Aorta (tissue), 5 donors: ENCODE measurements at regions not wholly inside any gene's neighbourhood (a gene's known extent, or its start where the extent isn't known, plus 50 kb on each side); places are given as distances from the start of the nearest gene placed in this dataset.
"Not testable (repeated sequence)": the region's sequence is repeated elsewhere in the genome, so short reads cannot be mapped to it uniquely, and the experiment has no call there.

Experiments used
- ATAC-seq: fragments of 200-7000 bp; cut with Tn5 transposase; one replicate; pipeline ENCODE4 v1.9.1; 2022; ENCODE audit warnings: moderate library complexity; ENCODE audit not compliant: low FRiP score
- DNase-seq, 2 donors: peaks; one replicate each; pipeline ENCODE4 v3.0.0-alpha.2; 2020
- H3K27ac ChIP-seq, 2 donors: one replicate each; pipeline ENCODE4 v1.5.1; 2013; ENCODE audit warnings: low read length in 2 of 2, mild to moderate bottlenecking in 2 of 2, moderate library complexity in 2 of 2, control low read depth in 1 of 2, inconsistent platforms in 1 of 2, low read depth in 1 of 2
- H3K27me3 ChIP-seq, 2 donors: one replicate each; pipeline ENCODE4 v1.6.1; 2013; ENCODE audit warnings: control low read depth in 1 of 2, low read length in 1 of 2, mild to moderate bottlenecking in 1 of 2, moderate library complexity in 1 of 2; ENCODE audit not compliant: insufficient read depth in 2 of 2, control insufficient read depth in 1 of 2
- H3K36me3 ChIP-seq, 2 donors: one replicate each; pipeline ENCODE4 v1.6.1; 2013; ENCODE audit warnings: control low read depth in 1 of 2, low read length in 1 of 2, mild to moderate bottlenecking in 1 of 2; ENCODE audit not compliant: insufficient read depth in 2 of 2, control insufficient read depth in 1 of 2
- H3K4me1 ChIP-seq, 2 donors: one replicate each; pipeline ENCODE4 v1.6.1; 2013; ENCODE audit warnings: low read length in 2 of 2, control low read depth in 1 of 2, mild to moderate bottlenecking in 1 of 2, moderate library complexity in 1 of 2; ENCODE audit not compliant: insufficient read depth in 2 of 2, control insufficient read depth in 1 of 2
- H3K4me3 ChIP-seq, 2 donors: one replicate each; pipeline ENCODE4 v1.5.1; 2013; ENCODE audit warnings: low read length in 2 of 2, control low read depth in 1 of 2, mild to moderate bottlenecking in 1 of 2
- H3K9me3 ChIP-seq: one replicate; pipeline ENCODE4 v1.6.1; 2013; ENCODE audit warnings: mild to moderate bottlenecking, low read length; ENCODE audit not compliant: control insufficient read depth
- WGBS, 2 donors: extraction: QIAGEN DNeasy Blood & Tissue Kit; methylation state at CpG; one replicate each; pipeline ENCODE4 v1.1.7; 2013; 5-methylcytosine and 5-hydroxymethylcytosine counted together
- intact Hi-C, 2 donors: fragments of 100-400 bp; cut with DNase I; formaldehyde crosslinking; loops; one replicate each; pipeline versions ENCODE4 v1.14.2 to v1.15.0; 2022
- donor health status: healthy with polysubstance abuse.
- donor health status: Bipolar disorder and iron deficiency.
- donor health status: DM: no; HTN: no; CAD: no.
- donor health status: DM: no; HTN: no; CAD: no.
- donor health status: DM: yes; HTN: yes; CAD: no.

- H3K27ac ChIP-seq, result no peak overlapping the region
- no peak for ATAC-seq
- no peaks in the 10 kb centered on the region for H3K9me3 ChIP-seq
- no peak for DNase-seq
- no peak overlapping the region for H3K4me3 ChIP-seq
- intact Hi-C loops, result no loop called here
- H3K4me1 ChIP-seq, result no peaks in the 10 kb centered on the region
- H3K36me3 ChIP-seq, result no peaks in the 10 kb centered on the region
- no peaks in the 10 kb centered on the region for H3K27me3 ChIP-seq
- WGBS, 2 donors, result 80 to 84% methylated on average over 2 of the region's 2 CpGs
Measured at GRCh38 chr3:153392363-153392762, 230.3 kb downstream of the RAP2B start.

GRCh38 chr3:153394017-153394416 lies 232.0 kb downstream of the RAP2B start:
- WGBS, 2 donors, result 85 to 95% methylated on average over 1 of the region's 1 CpG
- Histone ChIP-seq H3K27me3 (no peaks in the 10 kb centered on the region), H3K27ac (no peak overlapping the region), H3K4me3 (no peak overlapping the region), H3K36me3 (no peaks in the 10 kb centered on the region), H3K4me1 (no peaks in the 10 kb centered on the region), H3K9me3 (no peaks in the 10 kb centered on the region)
- no peak for ATAC-seq
- DNase-seq, result no peak
- intact Hi-C loops, result no loop called here

- WGBS, 2 donors, result 83 to 89% methylated on average over 2 of the region's 2 CpGs
- no peak for DNase-seq
- Histone ChIP-seq H3K36me3 (no peaks in the 10 kb centered on the region), H3K4me1 (no peaks in the 10 kb centered on the region), H3K4me3 (no peak overlapping the region), H3K27me3 (no peaks in the 10 kb centered on the region), H3K9me3 (no peaks in the 10 kb centered on the region), H3K27ac (no peak overlapping the region)
- ATAC-seq, result no peak
- intact Hi-C loops, result no loop called here
Measured at GRCh38 chr3:153396581-153396980, 234.6 kb downstream of the RAP2B start.

GRCh38 chr3:153397794-153398193 lies 235.8 kb downstream of the RAP2B start:
- WGBS, 2 donors, result 66 to 77% methylated on average over 2 of the region's 2 CpGs
- no peaks in the 10 kb centered on the region for H3K36me3 ChIP-seq
- DNase-seq (no peak), ATAC-seq (no peak)
- H3K4me1 ChIP-seq, result no peaks in the 10 kb centered on the region
- H3K27me3 ChIP-seq, result no peaks in the 10 kb centered on the region
- H3K27ac ChIP-seq, result no peak overlapping the region
- intact Hi-C loops, result no loop called here
- H3K9me3 ChIP-seq, result no peaks in the 10 kb centered on the region
- no peak overlapping the region for H3K4me3 ChIP-seq

GRCh38 chr3:153399636-153400035 lies 237.6 kb downstream of the RAP2B start:
- Histone ChIP-seq H3K27me3 (no peaks in the 10 kb centered on the region), H3K9me3 (no peaks in the 10 kb centered on the region), H3K4me3 (no peak overlapping the region), H3K4me1 (no peaks in the 10 kb centered on the region), H3K27ac (no peak overlapping the region), H3K36me3 (no peaks in the 10 kb centered on the region)
- DNase-seq (no peak), ATAC-seq (no peak)
- intact Hi-C loops, result no loop called here

GRCh38 chr3:153400641-153401040 lies 238.6 kb downstream of the RAP2B start:
- no peaks in the 10 kb centered on the region for H3K4me1 ChIP-seq
- no peak overlapping the region for H3K27ac ChIP-seq
- H3K36me3 ChIP-seq, result no peaks in the 10 kb centered on the region
- no peak for DNase-seq
- intact Hi-C loops, result no loop called here
- H3K4me3 ChIP-seq, result no peak overlapping the region
- ATAC-seq, result no peak
- no peaks in the 10 kb centered on the region for H3K9me3 ChIP-seq
- no peaks in the 10 kb centered on the region for H3K27me3 ChIP-seq

- no peak for ATAC-seq
- WGBS, 2 donors, result 45 to 88% methylated on average over 2 of the region's 2 CpGs
- Histone ChIP-seq H3K27me3 (no peaks in the 10 kb centered on the region), H3K4me1 (no peaks in the 10 kb centered on the region), H3K36me3 (no peaks in the 10 kb centered on the region), H3K4me3 (no peak overlapping the region), H3K9me3 (no peaks in the 10 kb centered on the region), H3K27ac (no peak overlapping the region)
- DNase-seq, result no peak
- intact Hi-C loops, result no loop called here
Measured at GRCh38 chr3:153404157-153404556, 242.1 kb downstream of the RAP2B start.

GRCh38 chr3:153405320-153405719 lies 243.3 kb downstream of the RAP2B start:
- intact Hi-C loops, H3K9me3 ChIP-seq, H3K27ac ChIP-seq, DNase-seq, H3K4me3 ChIP-seq, H3K4me1 ChIP-seq, ATAC-seq, H3K36me3 ChIP-seq, H3K27me3 ChIP-seq: not testable (repeated sequence)
- 42% methylated on average over 4 of the region's 4 CpGs for WGBS, 2 donors

GRCh38 chr3:153410517-153410916 lies 248.5 kb downstream of the RAP2B start:
- no peaks in the 10 kb centered on the region for H3K4me1 ChIP-seq
- no peaks in the 10 kb centered on the region for H3K9me3 ChIP-seq
- no peaks in the 10 kb centered on the region for H3K27me3 ChIP-seq
- DNase-seq (no peak), ATAC-seq (no peak)
- no peak overlapping the region for H3K27ac ChIP-seq
- intact Hi-C loops, result no loop called here
- no peaks in the 10 kb centered on the region for H3K36me3 ChIP-seq
- 79 to 82% methylated on average over 3 of the region's 3 CpGs for WGBS, 2 donors
- no peak overlapping the region for H3K4me3 ChIP-seq
